ENCODE measurements at regions not wholly inside any gene's neighbourhood (a gene's known extent, or its start where the extent isn't known, plus 50 kb on each side); places are given as distances from the start of the nearest gene placed in this dataset.

DNA sequence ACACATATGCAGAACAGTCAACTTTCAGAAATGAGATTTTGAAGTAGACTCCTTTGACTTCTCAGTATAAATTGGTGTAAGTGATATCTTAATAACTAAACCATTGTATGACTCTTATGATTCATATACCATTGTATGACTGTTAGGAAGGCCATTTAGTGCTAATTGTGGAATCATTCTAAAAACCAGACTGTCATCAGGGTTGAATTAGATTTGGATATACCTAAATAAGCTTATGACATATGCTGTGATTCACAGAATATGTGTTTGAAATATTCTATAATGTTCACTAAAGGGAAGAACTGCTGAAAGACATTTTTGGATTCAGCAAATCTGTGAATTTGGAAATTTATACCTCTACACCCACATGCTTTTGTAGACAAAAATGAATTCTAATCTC, 438.1 kb downstream of the MDFIC start:
- no peak for TF ChIP-seq EZH2phosphoT487 (IDR thresholded peaks at IDR 0.05)
- TF ChIP-seq CTCF (IDR thresholded peaks at IDR 0.05), result no peak
- TF ChIP-seq EZH2 (IDR thresholded peaks at IDR 0.05), result no peak
